HCT116 (cell line): ENCODE measurements at regions not wholly inside any gene's neighbourhood (a gene's known extent, or its start where the extent isn't known, plus 50 kb on each side); places are given as distances from the start of the nearest gene placed in this dataset.

ENCODE experiments used
- CEBPB ChIP-seq: IDR thresholded peaks from 2 replicates; pipeline ENCODE4 v1.6.1; 2012; ENCODE audit warnings: low read depth
- EZH2phosphoT487 ChIP-seq: fragments of 200-600 bp; IDR thresholded peaks from 2 replicates; pipeline ENCODE4 v1.6.1; 2018; ENCODE audit warnings: antibody characterized with exemption, borderline replicate concordance
- JUND ChIP-seq: IDR thresholded peaks from 2 replicates; pipeline ENCODE4 v1.6.1; 2012
- POLR2A ChIP-seq: IDR thresholded peaks from 2 replicates; pipeline ENCODE4 v1.7.0; 2011; ENCODE audit warnings: borderline replicate concordance; ENCODE audit not compliant: insufficient read depth, insufficient read length; ENCODE audit errors: extremely low read depth
- POLR2AphosphoS5 ChIP-seq: IDR thresholded peaks from 2 replicates; pipeline ENCODE4 v1.6.1; 2011; ENCODE audit warnings: mild to moderate bottlenecking, low read depth, low read length, moderate library complexity
- RAD21 ChIP-seq: IDR thresholded peaks from 2 replicates; pipeline ENCODE4 v1.6.1; 2012; ENCODE audit warnings: low read depth, mild to moderate bottlenecking
- TCF7L2 ChIP-seq: IDR thresholded peaks from 2 replicates; pipeline ENCODE4 v1.7.0; 2011; ENCODE audit warnings: borderline replicate concordance, inconsistent platforms; ENCODE audit not compliant: insufficient read depth, insufficient read length; ENCODE audit errors: extremely low read depth
- ZNF274 ChIP-seq: fragments of 200-500 bp; sonication (Bioruptor generic); IDR thresholded peaks from 2 replicates; pipeline ENCODE4 v1.6.1; 2014; ENCODE audit warnings: mild to moderate bottlenecking, low read depth, low read length, inconsistent platforms
- TF ChIP-seq, protein P1 (sequence below), 3 experiments: fragments of 200-600 bp in 1 of 3; sonication (generic) in 1 of 3; IDR thresholded peaks in 2 of 3; conservative IDR thresholded peaks in 1 of 3; 2 replicates each; pipeline ENCODE4 v1.5.1; 2012 to 2017; ENCODE audit warnings: low read depth in 2 of 3, low read length in 2 of 3, antibody characterized with exemption in 1 of 3, borderline replicate concordance in 1 of 3, control low read depth in 1 of 3, mild to moderate bottlenecking in 1 of 3, mixed read lengths in 1 of 3, mixed run types in 1 of 3, moderate library complexity in 1 of 3; ENCODE audit not compliant: insufficient read depth in 1 of 3

DNA sequence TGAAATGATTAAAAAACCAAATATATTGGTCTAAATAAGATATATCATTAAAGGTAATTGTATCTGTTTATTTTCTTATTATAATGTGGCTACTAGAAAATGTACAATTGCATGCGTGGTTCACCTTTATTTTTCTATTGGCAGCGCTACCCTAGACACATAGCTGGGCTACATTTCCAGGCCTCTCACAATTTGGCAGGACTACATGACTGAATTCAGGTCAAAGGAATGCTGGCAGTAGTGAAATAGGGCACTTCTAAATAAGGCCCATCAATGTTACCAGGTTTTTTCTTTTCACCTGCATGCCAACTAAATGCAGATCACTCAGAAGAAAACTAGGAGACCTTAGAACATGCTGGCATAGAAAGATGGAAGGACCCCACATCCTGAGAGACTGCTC is 1072.9 kb upstream of the SLIT2 start:
- TF ChIP-seq POLR2A (no peak), ZNF274 (no peak), POLR2AphosphoS5 (no peak), EZH2phosphoT487 (no peak), CEBPB (no peak), RAD21 (no peak), JUND (no peak), TCF7L2 (no peak)
- TF ChIP-seq, protein P1, sequence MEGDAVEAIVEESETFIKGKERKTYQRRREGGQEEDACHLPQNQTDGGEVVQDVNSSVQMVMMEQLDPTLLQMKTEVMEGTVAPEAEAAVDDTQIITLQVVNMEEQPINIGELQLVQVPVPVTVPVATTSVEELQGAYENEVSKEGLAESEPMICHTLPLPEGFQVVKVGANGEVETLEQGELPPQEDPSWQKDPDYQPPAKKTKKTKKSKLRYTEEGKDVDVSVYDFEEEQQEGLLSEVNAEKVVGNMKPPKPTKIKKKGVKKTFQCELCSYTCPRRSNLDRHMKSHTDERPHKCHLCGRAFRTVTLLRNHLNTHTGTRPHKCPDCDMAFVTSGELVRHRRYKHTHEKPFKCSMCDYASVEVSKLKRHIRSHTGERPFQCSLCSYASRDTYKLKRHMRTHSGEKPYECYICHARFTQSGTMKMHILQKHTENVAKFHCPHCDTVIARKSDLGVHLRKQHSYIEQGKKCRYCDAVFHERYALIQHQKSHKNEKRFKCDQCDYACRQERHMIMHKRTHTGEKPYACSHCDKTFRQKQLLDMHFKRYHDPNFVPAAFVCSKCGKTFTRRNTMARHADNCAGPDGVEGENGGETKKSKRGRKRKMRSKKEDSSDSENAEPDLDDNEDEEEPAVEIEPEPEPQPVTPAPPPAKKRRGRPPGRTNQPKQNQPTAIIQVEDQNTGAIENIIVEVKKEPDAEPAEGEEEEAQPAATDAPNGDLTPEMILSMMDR (IDR thresholded peaks at IDR 0.05 in 2 of 3, conservative IDR thresholded peaks at IDR 0.05 in 1 of 3; ENCODE audit: borderline replicate concordance in 1 of 3, insufficient read depth in 1 of 3, low read depth in 2 of 3, low read length in 2 of 3), result no peak
